Activated T-cell treated with anti-CD3 and anti-CD28 coated beads, Interleukin-2, amount 50 U/mL, for 1 hour (primary cell): ENCODE measurements at regions not wholly inside any gene's neighbourhood (a gene's known extent, or its start where the extent isn't known, plus 50 kb on each side); places are given as distances from the start of the nearest gene placed in this dataset.

Experiments used
- DNase-seq: peaks from one replicate; pipeline ENCODE4 v3.0.0-alpha.2; 2020

GRCh38 chr2:2703762-2704427 lies 372.8 kb upstream of the MYT1L start:
- DNase-seq: no peak

GRCh38 chr2:2703172-2703571 lies 372.1 kb upstream of the MYT1L start:
- no peak for DNase-seq

DNA sequence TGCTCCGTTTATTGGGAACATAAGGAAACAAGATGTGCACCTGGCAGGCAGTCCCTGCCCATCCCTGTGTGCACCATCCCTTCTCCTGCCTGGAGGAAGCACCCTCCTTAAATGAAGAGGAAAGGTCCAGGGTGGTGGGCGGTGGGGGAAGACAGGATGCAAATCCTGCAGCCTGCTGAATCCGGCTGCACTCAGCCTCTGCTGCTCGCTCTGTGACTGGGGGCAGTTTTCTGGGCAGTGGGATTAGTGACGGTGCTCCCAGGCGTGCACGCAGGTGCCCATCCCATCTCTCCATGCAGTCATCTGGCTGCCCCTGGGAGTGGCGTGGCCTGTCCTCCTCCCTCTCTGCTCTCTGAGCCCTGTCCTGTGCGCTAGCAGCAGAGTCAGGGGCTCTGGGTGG lies 371.3 kb upstream of the MYT1L start:
- no peak for DNase-seq

DNA sequence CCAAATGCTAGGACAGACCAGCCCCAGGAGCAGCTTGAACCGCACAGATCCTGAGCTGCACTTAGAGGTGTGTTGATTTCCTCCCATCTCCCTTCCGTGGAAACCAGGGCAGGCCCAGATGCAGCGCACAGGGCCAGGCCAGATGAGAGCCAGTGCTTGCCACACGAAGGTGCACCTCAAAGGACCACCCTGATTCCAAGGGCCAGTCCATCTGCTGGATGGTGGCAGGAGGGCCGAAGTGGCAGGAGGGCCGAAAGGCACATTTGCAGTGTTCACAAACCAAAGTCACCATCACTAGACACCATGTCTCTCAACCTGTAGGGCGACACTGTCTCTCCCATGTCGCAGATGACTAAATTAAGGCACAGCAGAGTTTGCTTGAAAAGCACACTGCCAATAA lies 370.7 kb upstream of the MYT1L start:
- no peak for DNase-seq

- DNase-seq: no peak
These were observed 370.2 kb upstream of the MYT1L start for GRCh38 chr2:2701176-2701781.

GRCh38 chr2:2699121-2699505 lies 368.0 kb upstream of the MYT1L start:
- no peak for DNase-seq

GRCh38 chr2:2698182-2699120 lies 367.4 kb upstream of the MYT1L start:
- DNase-seq: no peak

DNA sequence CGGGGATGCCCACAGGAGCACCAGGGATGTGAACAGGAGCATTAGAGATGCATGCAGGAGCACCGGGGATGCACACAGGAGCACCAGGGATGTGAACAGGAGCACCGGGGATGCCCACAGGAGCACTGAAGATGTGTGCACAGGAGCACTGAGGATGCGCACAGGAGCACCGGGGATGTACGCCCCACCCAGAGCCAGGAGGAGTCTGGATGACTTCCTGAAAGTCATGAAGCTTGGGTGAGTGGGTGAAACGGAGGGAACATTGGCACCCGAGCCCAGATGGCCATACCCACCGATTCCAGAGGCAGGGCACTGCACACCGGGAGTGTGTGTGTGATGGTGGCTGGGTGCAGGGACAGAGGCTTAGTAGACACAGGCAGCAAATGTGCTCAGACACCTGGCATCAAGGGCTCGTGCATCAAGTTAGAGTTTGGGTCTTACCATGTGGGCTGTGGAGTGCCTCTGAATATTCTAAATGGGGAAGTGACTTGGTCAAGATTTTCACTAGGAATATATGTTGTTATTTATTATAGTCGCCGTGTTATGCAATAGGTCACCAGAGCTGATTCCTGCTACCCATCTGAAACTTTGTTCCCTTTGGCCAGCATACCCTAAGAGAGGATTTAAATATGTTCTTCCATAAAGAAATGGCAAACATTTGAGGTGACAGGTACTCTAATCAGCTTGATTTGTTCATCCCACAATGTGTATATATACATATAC lies 365.8 kb upstream of the MYT1L start:
- DNase-seq: no peak

DNA sequence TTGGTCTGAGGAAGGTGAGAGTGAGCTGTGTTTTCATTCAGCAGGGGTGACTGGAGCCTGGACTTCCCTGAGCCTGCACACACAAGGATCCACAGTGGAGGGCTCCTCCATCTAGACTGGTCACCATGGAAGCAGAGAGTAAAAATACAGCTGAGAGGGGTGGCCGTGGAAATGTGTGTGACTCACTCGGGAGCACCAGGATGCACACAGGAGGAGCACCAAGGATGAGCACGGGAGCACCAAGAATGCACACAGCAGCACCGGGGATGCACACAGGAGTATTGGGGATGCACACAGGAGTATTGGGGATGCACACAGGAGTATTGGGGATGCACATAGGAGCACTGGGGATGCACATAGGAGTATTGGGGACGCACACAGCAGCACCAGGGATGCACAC lies 365.2 kb upstream of the MYT1L start:
- DNase-seq: no peak

DNA sequence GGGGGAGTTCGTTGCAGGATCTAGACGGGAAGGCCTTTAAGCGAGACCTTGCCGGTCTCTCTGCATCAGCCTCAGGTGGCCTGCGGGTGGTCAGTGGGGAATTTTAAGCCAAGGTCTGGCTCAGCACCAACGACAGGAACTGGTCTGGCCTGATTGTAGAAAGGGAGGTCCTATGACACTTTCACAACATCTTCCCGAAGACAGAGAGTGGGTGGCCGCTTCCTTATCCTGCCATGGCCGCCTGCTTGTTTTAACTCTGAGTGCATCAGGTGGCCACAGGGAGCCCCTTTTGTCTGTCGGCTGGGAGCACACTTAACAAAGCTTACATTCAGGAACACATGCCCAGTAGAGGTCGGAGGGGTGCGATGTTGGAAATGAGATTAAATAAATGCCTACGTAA lies 363.7 kb upstream of the MYT1L start:
- no peak for DNase-seq

- DNase-seq: no peak
These were observed 361.7 kb upstream of the MYT1L start for GRCh38 chr2:2692599-2693389.

- no peak for DNase-seq
These were observed 360.3 kb upstream of the MYT1L start for GRCh38 chr2:2691419-2691818.

DNA sequence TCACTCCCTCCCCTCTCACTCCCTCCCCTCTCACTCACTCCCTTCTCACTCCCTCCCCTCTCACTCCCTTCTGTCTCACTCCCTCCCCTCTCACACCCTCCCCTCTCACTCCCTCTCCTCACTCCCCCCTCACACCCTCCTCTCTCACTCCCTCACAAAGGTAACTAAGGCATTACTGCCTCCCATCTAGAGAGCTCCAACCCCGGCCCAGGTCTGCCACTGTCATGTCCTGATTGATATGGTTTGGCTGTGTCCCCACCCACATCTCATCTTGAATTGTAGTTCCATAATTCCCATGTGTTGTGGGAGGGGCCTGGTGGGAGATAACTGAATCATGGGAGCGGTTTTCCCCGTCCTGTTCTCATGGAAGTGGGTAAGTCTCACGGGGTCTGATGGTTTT lies 359.9 kb upstream of the MYT1L start:
- no peak for DNase-seq

GRCh38 chr2:2689306-2689705 lies 358.2 kb upstream of the MYT1L start:
- no peak for DNase-seq

GRCh38 chr2:2688254-2688653 lies 357.2 kb upstream of the MYT1L start:
- no peak for DNase-seq

DNA sequence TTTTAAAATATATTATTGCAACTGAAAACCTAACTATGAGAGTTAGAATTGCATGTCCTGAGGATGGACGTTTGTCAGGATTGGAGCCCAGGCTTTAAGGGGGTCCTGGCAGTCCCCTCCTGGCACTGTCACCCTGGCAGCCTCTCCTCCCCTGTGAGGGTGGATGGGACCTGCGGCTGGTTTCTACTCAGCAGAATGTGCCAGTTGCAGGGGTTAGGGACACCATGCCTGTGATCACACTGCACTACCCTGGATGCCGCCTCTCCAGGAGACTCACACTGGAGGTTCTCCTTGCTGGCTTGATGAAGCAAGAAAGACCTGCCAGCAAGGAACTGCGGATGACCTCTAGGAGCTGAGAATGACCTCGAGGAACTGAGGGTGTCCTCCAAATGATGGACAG lies 356.7 kb upstream of the MYT1L start:
- DNase-seq: no peak

GRCh38 chr2:2686222-2686621 lies 355.1 kb upstream of the MYT1L start:
- no peak for DNase-seq

GRCh38 chr2:2683606-2684224 lies 352.6 kb upstream of the MYT1L start:
- no peak for DNase-seq

DNA sequence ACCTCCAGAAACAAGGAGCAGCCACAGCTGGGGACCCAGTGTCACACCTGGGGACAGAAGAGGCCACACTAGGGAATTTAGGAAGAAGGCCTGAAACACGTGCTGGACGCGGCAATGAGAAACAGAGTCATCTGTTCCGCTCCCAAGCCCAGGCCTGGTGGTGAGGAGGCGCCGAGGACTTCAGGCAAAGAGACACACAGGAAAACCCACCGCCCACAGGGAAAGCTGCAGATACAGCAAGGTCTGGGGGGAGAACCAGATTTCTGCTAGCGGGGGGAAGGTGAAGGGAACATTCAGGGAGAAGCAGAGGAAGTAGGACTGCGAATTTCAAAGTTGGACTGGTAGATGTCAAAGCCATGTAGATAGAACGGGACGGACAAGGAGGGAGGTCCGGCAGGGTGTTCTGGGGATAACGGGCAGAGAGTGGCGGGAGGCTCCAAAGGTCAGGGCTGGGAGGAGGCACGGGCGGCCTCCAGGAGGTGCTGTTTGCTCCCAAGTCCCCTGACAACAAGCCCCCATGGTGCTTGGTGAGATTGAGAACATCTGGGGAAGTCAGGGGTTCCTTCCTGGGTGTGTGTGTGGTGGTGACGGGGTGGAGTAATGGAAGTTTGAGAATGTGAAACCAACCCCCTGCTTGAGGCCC lies 351.7 kb upstream of the MYT1L start:
- DNase-seq: no peak

DNA sequence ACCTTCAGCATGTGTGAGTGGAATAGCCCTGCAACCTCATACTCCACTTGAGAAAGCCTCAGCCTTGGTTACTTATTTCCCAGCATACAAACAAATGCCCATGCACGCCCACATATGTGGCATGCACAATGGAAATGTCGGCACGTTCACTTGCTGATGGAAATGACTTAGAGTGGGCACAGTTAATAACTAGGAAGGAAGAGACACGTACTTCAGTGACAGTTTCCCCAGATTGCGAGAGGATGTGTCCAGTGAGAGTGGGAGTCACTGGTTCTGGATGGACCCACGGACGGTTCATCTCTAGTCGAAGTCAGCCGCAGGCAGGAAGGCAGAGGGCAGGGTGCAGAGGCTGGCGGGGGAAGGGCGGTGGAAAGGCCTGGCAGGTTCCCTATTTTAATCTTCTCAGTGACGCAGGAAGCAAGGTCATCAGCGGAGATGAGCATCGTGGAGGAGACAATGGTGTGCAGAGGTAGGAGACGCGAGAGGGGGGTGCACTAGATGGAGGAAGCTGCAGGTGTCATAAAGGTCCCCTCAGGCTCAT lies 350.7 kb upstream of the MYT1L start:
- no peak for DNase-seq

- DNase-seq: no peak
These were observed 350.0 kb upstream of the MYT1L start for GRCh38 chr2:2681085-2681484.
